SK-N-SH (cell line): ENCODE measurements at regions not wholly inside any gene's neighbourhood (a gene's known extent, or its start where the extent isn't known, plus 50 kb on each side); places are given as distances from the start of the nearest gene placed in this dataset.

Experiments used
- CTCF ChIA-PET: fragments of 300-600, 350-600 bp; formaldehyde crosslinking; extraction: SDS; loops from one replicate; lab custom pipeline; 2021; lab: Yijun Ruan, JAX
- POLR2A ChIA-PET: fragments of 350-600 bp; sonication (Branson Sonifier 250); formaldehyde crosslinking; extraction: SDS; loops from one replicate; lab custom pipeline; 2020; ENCODE audit warnings: antibody characterized with exemption, inconsistent platforms; lab: Yijun Ruan, JAX
- DNase-seq: peaks from one replicate; pipeline ENCODE4 v3.0.0; 2012
- H2AFZ ChIP-seq: fragments of 200-600 bp; sonication (generic); 2 replicates; pipeline ENCODE4 v1.8.1; 2016; ENCODE audit warnings: antibody characterized with exemption, mild to moderate bottlenecking, low read depth
- H3F3A ChIP-seq: fragments of 200-600 bp; sonication (generic); replicated peaks from 2 replicates; pipeline ENCODE3; 2016; ENCODE audit warnings: antibody characterized with exemption, mild to moderate bottlenecking; ENCODE audit not compliant: insufficient read depth
- H3K27ac ChIP-seq, 2 experiments: fragments of 200-500 bp in 1 of 2; fragments of 200-600 bp in 1 of 2; sonication (Bioruptor generic) in 1 of 2; sonication (generic), shearing (Covaris generic) in 1 of 2; 2 replicates each; pipeline versions ENCODE4 v1.5.1 to v1.6.1; 2014 to 2016; ENCODE audit warnings: low read depth in 2 of 2, inconsistent platforms in 1 of 2, low read length in 1 of 2, mild to moderate bottlenecking in 1 of 2, mixed read lengths in 1 of 2
- H3K27me3 ChIP-seq: fragments of 200-600 bp; sonication (generic), shearing (Covaris generic); 2 replicates; pipeline ENCODE4 v1.6.1; 2016; ENCODE audit warnings: mixed run types; ENCODE audit not compliant: insufficient read depth
- H3K36me3 ChIP-seq, 2 experiments: fragments of 200-500 bp in 1 of 2; fragments of 200-600 bp in 1 of 2; sonication (Bioruptor generic) in 1 of 2; sonication (generic) in 1 of 2; replicated peaks in 1 of 2; 2 replicates each; pipeline versions ENCODE3 to v1.5.1; 2014 to 2016; ENCODE audit warnings: low read length in 1 of 2, mild to moderate bottlenecking in 1 of 2; ENCODE audit not compliant: insufficient read depth in 2 of 2, control insufficient read depth in 1 of 2
- H3K4me1 ChIP-seq, 2 experiments: fragments of 200-500 bp in 1 of 2; fragments of 200-600 bp in 1 of 2; sonication (Bioruptor generic) in 1 of 2; sonication (generic), shearing (Covaris generic) in 1 of 2; 2 replicates each; pipeline versions ENCODE4 v1.5.1 to v1.6.1; 2014 to 2016; ENCODE audit warnings: low read depth in 1 of 2, low read length in 1 of 2, mixed run types in 1 of 2; ENCODE audit not compliant: insufficient read depth in 2 of 2, control insufficient read depth in 1 of 2
- H3K4me2 ChIP-seq: fragments of 200-600 bp; sonication (generic), shearing (Covaris generic); 2 replicates; pipeline ENCODE4 v1.6.1; 2017; ENCODE audit warnings: mixed run types
- H3K4me3 ChIP-seq, 2 experiments: fragments of 200-500 bp in 1 of 2; fragments of 200-600 bp in 1 of 2; sonication (Bioruptor generic) in 1 of 2; sonication (generic), shearing (Covaris generic) in 1 of 2; 2 replicates each; pipeline versions ENCODE4 v1.5.1 to v1.8.1; 2014 to 2016; ENCODE audit warnings: low read depth in 2 of 2, inconsistent platforms in 1 of 2, low read length in 1 of 2, mild to moderate bottlenecking in 1 of 2, mixed read lengths in 1 of 2, moderate library complexity in 1 of 2
- H3K79me2 ChIP-seq: fragments of 200-600 bp; sonication (generic); 2 replicates; pipeline ENCODE4 v1.8.1; 2017; ENCODE audit warnings: mild to moderate bottlenecking; ENCODE audit not compliant: insufficient read depth
- H3K9ac ChIP-seq: fragments of 200-600 bp; sonication (generic); 2 replicates; pipeline ENCODE4 v1.6.1; 2017; ENCODE audit warnings: mixed run types
- H3K9me2 ChIP-seq: fragments of 200-600 bp; sonication (generic); 2 replicates; pipeline ENCODE4 v1.6.1; 2017; ENCODE audit warnings: mixed run types
- H3K9me3 ChIP-seq: fragments of 200-600 bp; sonication (generic); 2 replicates; pipeline ENCODE4 v1.6.1; 2017; ENCODE audit warnings: mixed run types, mild to moderate bottlenecking, moderate library complexity
- H4K20me1 ChIP-seq: fragments of 200-600 bp; sonication (generic); 2 replicates; pipeline ENCODE4 v1.6.1; 2017; ENCODE audit warnings: mild to moderate bottlenecking, mixed run types; ENCODE audit not compliant: insufficient read depth
- EP300 ChIP-seq, 2 experiments: IDR thresholded peaks; 2 replicates each; pipeline versions ENCODE4 v1.4.0 to v1.6.1; 2012; ENCODE audit warnings: borderline replicate concordance in 1 of 2, low read depth in 1 of 2, low read length in 1 of 2
- EZH2phosphoT487 ChIP-seq: fragments of 200-600 bp; sonication (generic); IDR thresholded peaks from 2 replicates; pipeline ENCODE4 v1.6.1; 2017; ENCODE audit warnings: low read depth, mixed run types, mild to moderate bottlenecking, antibody characterized with exemption, moderate library complexity, borderline replicate concordance
- FOXJ3 ChIP-seq: sonication (generic); formaldehyde crosslinking; IDR thresholded peaks from 2 replicates; pipeline ENCODE4 v1.5.1; 2020; ENCODE audit warnings: mild to moderate bottlenecking, missing genetic modification reagents
- FOXM1 ChIP-seq: IDR thresholded peaks from 2 replicates; pipeline ENCODE4 v1.4.0; 2012; ENCODE audit warnings: low read depth, mild to moderate bottlenecking
- GABPA ChIP-seq: IDR thresholded peaks from 2 replicates; pipeline ENCODE4 v1.4.0; 2012; ENCODE audit warnings: low read depth, mild to moderate bottlenecking
- NRF1 ChIP-seq: IDR thresholded peaks from 2 replicates; pipeline ENCODE4 v1.6.1; 2012; ENCODE audit warnings: low read depth, mild to moderate bottlenecking, low read length
- RAD21 ChIP-seq: IDR thresholded peaks from 2 replicates; pipeline ENCODE4 v1.6.1; 2012; ENCODE audit warnings: mild to moderate bottlenecking, low read length
- RCOR1 ChIP-seq: fragments of 150-350 bp; IDR thresholded peaks from 2 replicates; pipeline ENCODE4 v1.6.1; 2017; ENCODE audit warnings: antibody characterized with exemption, low read length
- RFX5 ChIP-seq: IDR thresholded peaks from 2 replicates; pipeline ENCODE4 v1.6.1; 2012; ENCODE audit warnings: mild to moderate bottlenecking, improper control_type of control experiment, low read length
- RXRA ChIP-seq: IDR thresholded peaks from 2 replicates; pipeline ENCODE4 v1.4.0; 2012; ENCODE audit warnings: low read depth, mild to moderate bottlenecking, borderline replicate concordance
- SIN3A ChIP-seq: IDR thresholded peaks from 2 replicates; pipeline ENCODE4 v1.6.1; 2012; ENCODE audit warnings: low read depth, mild to moderate bottlenecking, low read length, moderate library complexity, borderline replicate concordance
- SMC3 ChIP-seq: IDR thresholded peaks from 2 replicates; pipeline ENCODE4 v1.6.1; 2012; ENCODE audit warnings: low read depth, low read length, improper control_type of control experiment
- TCF12 ChIP-seq: IDR thresholded peaks from 2 replicates; pipeline ENCODE4 v1.4.0; 2012
- TEAD4 ChIP-seq: IDR thresholded peaks from 2 replicates; pipeline ENCODE4 v1.4.0; 2012; ENCODE audit warnings: mild to moderate bottlenecking, borderline replicate concordance; ENCODE audit not compliant: insufficient read depth
- YY1 ChIP-seq: IDR thresholded peaks from 2 replicates; pipeline ENCODE4 v1.4.0; 2012; ENCODE audit warnings: low read depth, mild to moderate bottlenecking
- WGBS: methylation state at CpG from one replicate; pipeline ENCODE4 v1.1.6; 2017; ENCODE audit warnings: low lambda C conversion rate; 5-methylcytosine and 5-hydroxymethylcytosine counted together
- TF ChIP-seq, protein P1 (sequence below): fragments of 150-350 bp; IDR thresholded peaks from 2 replicates; pipeline ENCODE4 v1.6.1; 2016; ENCODE audit warnings: mild to moderate bottlenecking, low read depth, low read length
- TF ChIP-seq, protein P2 (sequence below): fragments of 150-350 bp; IDR thresholded peaks from 2 replicates; pipeline ENCODE4 v1.6.1; 2017; ENCODE audit warnings: antibody characterized with exemption, low read length, low read depth, borderline replicate concordance
- TF ChIP-seq, protein P3 (sequence below): IDR thresholded peaks from 2 replicates; pipeline ENCODE4 v1.6.1; 2012; ENCODE audit warnings: mild to moderate bottlenecking, low read depth, low read length, moderate library complexity
- TF ChIP-seq, protein P4 (sequence below): fragments of 200-600 bp; sonication (generic); IDR thresholded peaks from 2 replicates; pipeline ENCODE4 v1.6.1; 2017; ENCODE audit warnings: antibody characterized with exemption, mild to moderate bottlenecking, moderate library complexity

DNA sequence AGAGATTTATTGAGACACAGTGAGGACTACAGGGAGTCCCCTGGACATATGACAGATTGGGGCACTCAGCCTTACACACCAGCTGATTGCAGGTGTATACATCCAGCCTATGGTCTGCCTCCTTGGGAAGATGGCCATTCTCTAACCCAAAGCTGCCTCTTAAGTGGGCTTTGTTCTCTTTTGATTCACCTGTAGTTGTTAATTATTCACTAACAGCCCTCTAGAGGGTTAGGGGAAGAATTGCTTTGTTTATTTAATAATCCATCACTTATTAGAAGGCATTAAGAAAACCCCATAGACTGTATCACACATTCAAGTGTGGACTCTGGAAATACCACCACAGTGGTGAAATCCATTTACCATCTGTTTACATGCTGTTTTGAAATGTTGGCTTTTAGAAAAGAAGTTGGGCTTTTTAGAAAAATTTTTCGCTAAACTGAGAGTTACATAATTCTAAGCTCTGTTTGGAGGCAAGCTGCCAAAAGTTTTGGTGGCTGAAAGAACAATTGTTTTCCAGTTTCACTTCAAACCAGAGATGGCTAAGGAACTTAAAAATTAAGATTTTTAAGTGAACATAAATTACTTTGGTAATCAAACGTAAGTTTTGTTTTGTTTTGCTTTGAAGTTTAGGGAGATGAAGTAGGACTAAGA is 379.1 kb downstream of the ADRA2A start:
- no peak for DNase-seq
- ChIA-PET POLR2A (no interaction called here), CTCF (interaction anchor here (1.4 kb wide), 1 partner anchor 8 kb away, joined by 3 read pairs; no protein-coding TSS in a partner anchor)
- H3K9me3 ChIP-seq = no peaks in the 10 kb centered on the region
- H3K4me2 ChIP-seq = no peak overlapping the region
- TF ChIP-seq, protein P1, sequence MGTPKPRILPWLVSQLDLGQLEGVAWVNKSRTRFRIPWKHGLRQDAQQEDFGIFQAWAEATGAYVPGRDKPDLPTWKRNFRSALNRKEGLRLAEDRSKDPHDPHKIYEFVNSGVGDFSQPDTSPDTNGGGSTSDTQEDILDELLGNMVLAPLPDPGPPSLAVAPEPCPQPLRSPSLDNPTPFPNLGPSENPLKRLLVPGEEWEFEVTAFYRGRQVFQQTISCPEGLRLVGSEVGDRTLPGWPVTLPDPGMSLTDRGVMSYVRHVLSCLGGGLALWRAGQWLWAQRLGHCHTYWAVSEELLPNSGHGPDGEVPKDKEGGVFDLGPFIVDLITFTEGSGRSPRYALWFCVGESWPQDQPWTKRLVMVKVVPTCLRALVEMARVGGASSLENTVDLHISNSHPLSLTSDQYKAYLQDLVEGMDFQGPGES = no peak
- TF ChIP-seq FOXM1 (no peak), SMC3 (no peak), RFX5 (no peak), SIN3A (no peak), TCF12 (no peak), GABPA (no peak)
- TF ChIP-seq, protein P2, sequence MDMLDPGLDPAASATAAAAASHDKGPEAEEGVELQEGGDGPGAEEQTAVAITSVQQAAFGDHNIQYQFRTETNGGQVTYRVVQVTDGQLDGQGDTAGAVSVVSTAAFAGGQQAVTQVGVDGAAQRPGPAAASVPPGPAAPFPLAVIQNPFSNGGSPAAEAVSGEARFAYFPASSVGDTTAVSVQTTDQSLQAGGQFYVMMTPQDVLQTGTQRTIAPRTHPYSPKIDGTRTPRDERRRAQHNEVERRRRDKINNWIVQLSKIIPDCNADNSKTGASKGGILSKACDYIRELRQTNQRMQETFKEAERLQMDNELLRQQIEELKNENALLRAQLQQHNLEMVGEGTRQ = no peak
- 3% methylated on average over 2 of the region's 2 CpGs for WGBS
- H3K36me3 ChIP-seq = no peaks in the 10 kb centered on the region
- H2AFZ ChIP-seq = no peak overlapping the region
- H3K9ac ChIP-seq = no peak overlapping the region
- no peak overlapping the region for H3K4me3 ChIP-seq
- H3K27me3 ChIP-seq = no peaks in the 10 kb centered on the region
- H3K4me1 ChIP-seq = no peaks in the 10 kb centered on the region
- H3K27ac ChIP-seq = no peak overlapping the region
- H3K79me2 ChIP-seq = no peaks in the 10 kb centered on the region
- H3K9me2 ChIP-seq = no peaks in the 10 kb centered on the region
- no peaks in the 10 kb centered on the region for H3F3A ChIP-seq
- no peaks in the 10 kb centered on the region for H4K20me1 ChIP-seq

DNA sequence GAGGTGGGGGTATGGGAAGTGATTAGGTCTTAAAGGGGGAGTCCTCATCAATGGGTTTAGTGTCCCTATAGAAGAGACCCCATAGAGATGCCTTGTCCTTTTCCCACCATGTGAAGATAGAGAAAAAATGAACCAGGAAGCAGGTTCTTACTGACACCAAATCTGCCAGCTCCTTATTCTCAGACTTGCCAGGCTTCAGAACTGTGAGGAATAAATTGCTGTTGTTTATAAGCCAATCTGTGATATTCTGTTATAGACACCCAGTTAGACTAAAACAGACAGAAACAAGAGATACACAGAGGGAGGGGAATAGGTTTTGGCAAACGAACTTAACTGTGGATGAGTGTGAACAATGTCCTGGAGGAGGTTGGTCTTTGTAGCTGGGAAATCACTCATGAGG is 381.4 kb downstream of the ADRA2A start:
- no peaks in the 10 kb centered on the region for H3K36me3 ChIP-seq
- POLR2A ChIA-PET = no interaction called here
- H3K27ac ChIP-seq = no peak overlapping the region
- H3K9ac ChIP-seq = no peak overlapping the region
- no peaks in the 10 kb centered on the region for H3F3A ChIP-seq
- CTCF ChIA-PET = interaction anchor here (0.9 kb wide), 1 partner anchor 141 kb away, joined by 3 read pairs; no protein-coding TSS in a partner anchor
- H3K9me2 ChIP-seq = no peaks in the 10 kb centered on the region
- WGBS = 0% methylated on average over 1 of the region's 1 CpG
- no peaks in the 10 kb centered on the region for H3K27me3 ChIP-seq
- H4K20me1 ChIP-seq = no peaks in the 10 kb centered on the region
- no peaks in the 10 kb centered on the region for H3K79me2 ChIP-seq
- no peak overlapping the region for H3K4me2 ChIP-seq
- H3K4me1 ChIP-seq = no peaks in the 10 kb centered on the region
- H2AFZ ChIP-seq = no peak overlapping the region
- DNase-seq = no peak
- no peaks in the 10 kb centered on the region for H3K9me3 ChIP-seq
- H3K4me3 ChIP-seq = no peak overlapping the region
- TF ChIP-seq NRF1 (no peak), GABPA (no peak), TEAD4 (no peak), RXRA (no peak), RCOR1 (no peak), RAD21 (no peak), FOXM1 (no peak), RFX5 (no peak), FOXJ3 (CRISPR knock-in tag) (no peak), YY1 (no peak), EZH2phosphoT487 (no peak), EP300 (IDR thresholded peaks at IDR 0.05; ENCODE audit: borderline replicate concordance in 1 of 2, low read depth in 1 of 2, low read length in 1 of 2) (no peak), SMC3 (no peak)
- TF ChIP-seq, protein P3, sequence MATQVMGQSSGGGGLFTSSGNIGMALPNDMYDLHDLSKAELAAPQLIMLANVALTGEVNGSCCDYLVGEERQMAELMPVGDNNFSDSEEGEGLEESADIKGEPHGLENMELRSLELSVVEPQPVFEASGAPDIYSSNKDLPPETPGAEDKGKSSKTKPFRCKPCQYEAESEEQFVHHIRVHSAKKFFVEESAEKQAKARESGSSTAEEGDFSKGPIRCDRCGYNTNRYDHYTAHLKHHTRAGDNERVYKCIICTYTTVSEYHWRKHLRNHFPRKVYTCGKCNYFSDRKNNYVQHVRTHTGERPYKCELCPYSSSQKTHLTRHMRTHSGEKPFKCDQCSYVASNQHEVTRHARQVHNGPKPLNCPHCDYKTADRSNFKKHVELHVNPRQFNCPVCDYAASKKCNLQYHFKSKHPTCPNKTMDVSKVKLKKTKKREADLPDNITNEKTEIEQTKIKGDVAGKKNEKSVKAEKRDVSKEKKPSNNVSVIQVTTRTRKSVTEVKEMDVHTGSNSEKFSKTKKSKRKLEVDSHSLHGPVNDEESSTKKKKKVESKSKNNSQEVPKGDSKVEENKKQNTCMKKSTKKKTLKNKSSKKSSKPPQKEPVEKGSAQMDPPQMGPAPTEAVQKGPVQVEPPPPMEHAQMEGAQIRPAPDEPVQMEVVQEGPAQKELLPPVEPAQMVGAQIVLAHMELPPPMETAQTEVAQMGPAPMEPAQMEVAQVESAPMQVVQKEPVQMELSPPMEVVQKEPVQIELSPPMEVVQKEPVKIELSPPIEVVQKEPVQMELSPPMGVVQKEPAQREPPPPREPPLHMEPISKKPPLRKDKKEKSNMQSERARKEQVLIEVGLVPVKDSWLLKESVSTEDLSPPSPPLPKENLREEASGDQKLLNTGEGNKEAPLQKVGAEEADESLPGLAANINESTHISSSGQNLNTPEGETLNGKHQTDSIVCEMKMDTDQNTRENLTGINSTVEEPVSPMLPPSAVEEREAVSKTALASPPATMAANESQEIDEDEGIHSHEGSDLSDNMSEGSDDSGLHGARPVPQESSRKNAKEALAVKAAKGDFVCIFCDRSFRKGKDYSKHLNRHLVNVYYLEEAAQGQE = no peak
- TF ChIP-seq, protein P4, sequence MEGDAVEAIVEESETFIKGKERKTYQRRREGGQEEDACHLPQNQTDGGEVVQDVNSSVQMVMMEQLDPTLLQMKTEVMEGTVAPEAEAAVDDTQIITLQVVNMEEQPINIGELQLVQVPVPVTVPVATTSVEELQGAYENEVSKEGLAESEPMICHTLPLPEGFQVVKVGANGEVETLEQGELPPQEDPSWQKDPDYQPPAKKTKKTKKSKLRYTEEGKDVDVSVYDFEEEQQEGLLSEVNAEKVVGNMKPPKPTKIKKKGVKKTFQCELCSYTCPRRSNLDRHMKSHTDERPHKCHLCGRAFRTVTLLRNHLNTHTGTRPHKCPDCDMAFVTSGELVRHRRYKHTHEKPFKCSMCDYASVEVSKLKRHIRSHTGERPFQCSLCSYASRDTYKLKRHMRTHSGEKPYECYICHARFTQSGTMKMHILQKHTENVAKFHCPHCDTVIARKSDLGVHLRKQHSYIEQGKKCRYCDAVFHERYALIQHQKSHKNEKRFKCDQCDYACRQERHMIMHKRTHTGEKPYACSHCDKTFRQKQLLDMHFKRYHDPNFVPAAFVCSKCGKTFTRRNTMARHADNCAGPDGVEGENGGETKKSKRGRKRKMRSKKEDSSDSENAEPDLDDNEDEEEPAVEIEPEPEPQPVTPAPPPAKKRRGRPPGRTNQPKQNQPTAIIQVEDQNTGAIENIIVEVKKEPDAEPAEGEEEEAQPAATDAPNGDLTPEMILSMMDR = no peak
